ENCODE measurements at regions not wholly inside any gene's neighbourhood (a gene's known extent, or its start where the extent isn't known, plus 50 kb on each side); places are given as distances from the start of the nearest gene placed in this dataset.
"Not testable (repeated sequence)": the region's sequence is repeated elsewhere in the genome, so short reads cannot be mapped to it uniquely, and the experiment has no call there.

DNA sequence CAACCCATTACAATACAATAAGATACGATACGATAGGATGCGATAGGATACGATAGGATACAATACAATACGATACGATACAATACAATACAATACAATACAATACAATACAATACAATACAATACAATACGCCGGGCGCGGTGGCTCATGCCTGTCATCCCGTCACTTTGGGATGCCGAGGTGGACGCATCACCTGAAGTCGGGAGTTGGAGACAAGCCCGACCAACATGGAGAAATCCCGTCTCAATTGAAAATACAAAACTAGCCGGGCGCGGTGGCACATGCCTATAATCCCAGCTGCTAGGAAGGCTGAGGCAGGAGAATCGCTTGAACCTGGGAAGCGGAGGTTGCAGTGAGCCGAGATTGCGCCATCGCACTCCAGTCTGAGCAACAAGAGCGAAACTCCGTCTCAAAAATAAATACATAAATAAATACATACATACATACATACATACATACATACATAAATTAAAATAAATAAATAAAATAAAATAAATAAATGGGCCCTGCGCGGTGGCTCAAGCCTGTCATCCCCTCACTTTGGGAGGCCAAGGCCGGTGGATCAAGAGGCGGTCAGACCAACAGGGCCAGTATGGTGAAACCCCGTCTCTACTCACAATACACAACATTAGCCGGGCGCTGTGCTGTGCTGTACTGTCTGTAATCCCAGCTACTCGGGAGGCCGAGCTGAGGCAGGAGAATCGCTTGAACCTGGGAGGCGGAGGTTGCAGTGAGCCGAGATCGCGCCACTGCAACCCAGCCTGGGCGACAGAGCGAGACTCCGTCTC is 2092.5 kb upstream of the TPTE start:
- BruUV-seq (replicated peaks); DNase-seq (ENCODE audit: low spot score); POLR2A ChIA-PET; intact Hi-C loops (cut with micrococcal nuclease; ENCODE audit: unreplicated experiment); in situ Hi-C loops (cut with HindIII; ENCODE audit: extremely low pct_ligation_motif_present, low pct_unique_long_range_greater_than_20kb); H2AFZ ChIP-seq (ENCODE audit: low read length); H3K79me2 ChIP-seq (ENCODE audit: insufficient read depth, low read length); H3K27ac ChIP-seq (ENCODE audit: extremely low read length, insufficient read depth, low read length); FAIRE-seq; H3K4me2 ChIP-seq (ENCODE audit: low read depth, low read length); H3K4me3 ChIP-seq (replicated peaks in 1 of 3; ENCODE audit: insufficient read depth in 1 of 3, low read depth in 2 of 3, low read length in 3 of 3); H3K36me3 ChIP-seq (replicated peaks in 1 of 2; ENCODE audit: control insufficient read depth in 1 of 2, insufficient read depth in 2 of 2, low read length in 2 of 2); H3K4me1 ChIP-seq (ENCODE audit: insufficient read depth, low read length); H3K27me3 ChIP-seq (ENCODE audit: control insufficient read depth in 1 of 2, insufficient read depth in 2 of 2, low read length in 2 of 2); H3K9me3 ChIP-seq (ENCODE audit: low read length); CTCF ChIA-PET (ENCODE audit: low intra/inter-chr PET ratio, low total read pairs); H3K9ac ChIP-seq (ENCODE audit: insufficient read depth, low read depth, low read length); H4K20me1 ChIP-seq (ENCODE audit: insufficient read depth, low read length): not testable (repeated sequence)
- no CpG with 5 or more reads among the region's 43 CpGs for WGBS (ENCODE audit: low lambda C conversion rate)
- peak; percentile 81 for ATAC-seq

DNA sequence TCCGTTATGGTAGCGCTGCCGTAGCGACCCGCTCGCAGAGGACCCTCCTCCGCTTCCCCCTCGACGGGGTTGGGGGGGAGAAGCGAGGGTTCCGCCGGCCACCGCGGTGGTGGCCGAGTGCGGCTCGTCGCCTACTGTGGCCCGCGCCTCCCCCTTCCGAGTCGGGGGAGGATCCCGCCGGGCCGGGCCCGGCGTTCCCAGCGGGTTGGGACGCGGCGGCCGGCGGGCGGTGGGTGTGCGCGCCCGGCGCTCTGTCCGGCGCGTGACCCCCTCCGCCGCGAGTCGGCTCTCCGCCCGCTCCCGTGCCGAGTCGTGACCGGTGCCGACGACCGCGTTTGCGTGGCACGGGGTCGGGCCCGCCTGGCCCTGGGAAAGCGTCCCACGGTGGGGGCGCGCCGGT is 2086.7 kb upstream of the TPTE start:
- in situ Hi-C loops (cut with HindIII; ENCODE audit: extremely low pct_ligation_motif_present, low pct_unique_long_range_greater_than_20kb); POLR2A ChIA-PET; FAIRE-seq; H4K20me1 ChIP-seq (ENCODE audit: insufficient read depth, low read length); H3K27me3 ChIP-seq (ENCODE audit: control insufficient read depth in 1 of 2, insufficient read depth in 2 of 2, low read length in 2 of 2); H2AFZ ChIP-seq (ENCODE audit: low read length); H3K9me3 ChIP-seq (ENCODE audit: low read length); H3K27ac ChIP-seq (ENCODE audit: extremely low read length, insufficient read depth, low read length); H3K36me3 ChIP-seq (replicated peaks in 1 of 2; ENCODE audit: control insufficient read depth in 1 of 2, insufficient read depth in 2 of 2, low read length in 2 of 2); DNase-seq (ENCODE audit: low spot score); H3K4me1 ChIP-seq (ENCODE audit: insufficient read depth, low read length); intact Hi-C loops (cut with micrococcal nuclease; ENCODE audit: unreplicated experiment); BruUV-seq (replicated peaks); H3K4me3 ChIP-seq (replicated peaks in 1 of 3; ENCODE audit: insufficient read depth in 1 of 3, low read depth in 2 of 3, low read length in 3 of 3); ATAC-seq; H3K9ac ChIP-seq (ENCODE audit: insufficient read depth, low read depth, low read length); H3K79me2 ChIP-seq (ENCODE audit: insufficient read depth, low read length); H3K4me2 ChIP-seq (ENCODE audit: low read depth, low read length); CTCF ChIA-PET (ENCODE audit: low intra/inter-chr PET ratio, low total read pairs): not testable (repeated sequence)
- no CpG with 5 or more reads among the region's 64 CpGs for WGBS (ENCODE audit: low lambda C conversion rate)

DNA sequence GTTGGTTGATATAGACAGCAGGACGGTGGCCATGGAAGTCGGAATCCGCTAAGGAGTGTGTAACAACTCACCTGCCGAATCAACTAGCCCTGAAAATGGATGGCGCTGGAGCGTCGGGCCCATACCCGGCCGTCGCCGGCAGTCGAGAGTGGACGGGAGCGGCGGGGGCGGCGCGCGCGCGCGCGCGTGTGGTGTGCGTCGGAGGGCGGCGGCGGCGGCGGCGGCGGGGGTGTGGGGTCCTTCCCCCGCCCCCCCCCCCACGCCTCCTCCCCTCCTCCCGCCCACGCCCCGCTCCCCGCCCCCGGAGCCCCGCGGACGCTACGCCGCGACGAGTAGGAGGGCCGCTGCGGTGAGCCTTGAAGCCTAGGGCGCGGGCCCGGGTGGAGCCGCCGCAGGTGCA is 2078.3 kb upstream of the TPTE start:
- in situ Hi-C loops (cut with HindIII; ENCODE audit: extremely low pct_ligation_motif_present, low pct_unique_long_range_greater_than_20kb) = not testable (repeated sequence)

DNA sequence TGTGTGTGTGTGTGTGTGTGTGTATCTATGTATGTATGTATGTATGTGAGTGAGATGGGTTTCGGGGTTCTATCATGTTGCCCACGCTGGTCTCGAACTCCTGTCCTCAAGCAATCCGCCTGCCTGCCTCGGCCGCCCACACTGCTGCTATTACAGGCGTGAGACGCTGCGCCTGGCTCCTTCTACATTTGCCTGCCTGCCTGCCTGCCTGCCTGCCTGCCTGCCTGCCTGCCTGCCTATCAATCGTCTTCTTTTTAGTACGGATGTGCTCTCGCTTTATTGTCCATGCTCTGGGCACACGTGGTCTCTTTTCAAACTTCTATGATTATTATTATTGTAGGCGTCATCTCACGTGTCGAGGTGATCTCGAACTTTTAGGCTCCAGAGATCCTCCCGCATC is 2071.6 kb upstream of the TPTE start:
- H3K27ac ChIP-seq (ENCODE audit: extremely low read length, insufficient read depth, low read length); H3K27me3 ChIP-seq (ENCODE audit: control insufficient read depth in 1 of 2, insufficient read depth in 2 of 2, low read length in 2 of 2); ATAC-seq; POLR2A ChIA-PET; H3K4me1 ChIP-seq (ENCODE audit: insufficient read depth, low read length); in situ Hi-C loops (cut with HindIII; ENCODE audit: extremely low pct_ligation_motif_present, low pct_unique_long_range_greater_than_20kb); H2AFZ ChIP-seq (ENCODE audit: low read length); H3K4me2 ChIP-seq (ENCODE audit: low read depth, low read length); intact Hi-C loops (cut with micrococcal nuclease; ENCODE audit: unreplicated experiment); H3K9ac ChIP-seq (ENCODE audit: insufficient read depth, low read depth, low read length); H4K20me1 ChIP-seq (ENCODE audit: insufficient read depth, low read length); BruUV-seq (replicated peaks); DNase-seq (ENCODE audit: low spot score); H3K9me3 ChIP-seq (ENCODE audit: low read length); H3K4me3 ChIP-seq (replicated peaks in 1 of 3; ENCODE audit: insufficient read depth in 1 of 3, low read depth in 2 of 3, low read length in 3 of 3); H3K79me2 ChIP-seq (ENCODE audit: insufficient read depth, low read length); CTCF ChIA-PET (ENCODE audit: low intra/inter-chr PET ratio, low total read pairs); H3K36me3 ChIP-seq (replicated peaks in 1 of 2; ENCODE audit: control insufficient read depth in 1 of 2, insufficient read depth in 2 of 2, low read length in 2 of 2); FAIRE-seq: not testable (repeated sequence)
- WGBS (ENCODE audit: low lambda C conversion rate) = no CpG with 5 or more reads among the region's 18 CpGs

More for the DNA sequence above, 2078.3 kb upstream of the TPTE start:
- H4K20me1 ChIP-seq (ENCODE audit: insufficient read depth, low read length); H3K27ac ChIP-seq (ENCODE audit: extremely low read length, insufficient read depth, low read length); CTCF ChIA-PET (ENCODE audit: low intra/inter-chr PET ratio, low total read pairs); H3K27me3 ChIP-seq (ENCODE audit: control insufficient read depth in 1 of 2, insufficient read depth in 2 of 2, low read length in 2 of 2); intact Hi-C loops (cut with micrococcal nuclease; ENCODE audit: unreplicated experiment); H3K4me1 ChIP-seq (ENCODE audit: insufficient read depth, low read length); H3K9me3 ChIP-seq (ENCODE audit: low read length); DNase-seq (ENCODE audit: low spot score); H3K4me2 ChIP-seq (ENCODE audit: low read depth, low read length); H3K4me3 ChIP-seq (replicated peaks in 1 of 3; ENCODE audit: insufficient read depth in 1 of 3, low read depth in 2 of 3, low read length in 3 of 3); POLR2A ChIA-PET; BruUV-seq (replicated peaks); H2AFZ ChIP-seq (ENCODE audit: low read length); ATAC-seq; H3K79me2 ChIP-seq (ENCODE audit: insufficient read depth, low read length); FAIRE-seq; H3K9ac ChIP-seq (ENCODE audit: insufficient read depth, low read depth, low read length); H3K36me3 ChIP-seq (replicated peaks in 1 of 2; ENCODE audit: control insufficient read depth in 1 of 2, insufficient read depth in 2 of 2, low read length in 2 of 2): not testable (repeated sequence)
- no CpG with 5 or more reads among the region's 54 CpGs for WGBS (ENCODE audit: low lambda C conversion rate)
